ENCODE measurements at regions not wholly inside any gene's neighbourhood (a gene's known extent, or its start where the extent isn't known, plus 50 kb on each side); places are given as distances from the start of the nearest gene placed in this dataset.

GRCh38 chr13:97648881-97649224 lies 214.9 kb downstream of the RAP2A start:
- TF ChIP-seq CTCF (IDR thresholded peaks at IDR 0.05; ENCODE audit: low read length): no peak
- no peak for TF ChIP-seq EZH2 (IDR thresholded peaks at IDR 0.05; ENCODE audit: borderline replicate concordance, low read length)

Data from OCI-LY1 (cell line).